Adrenal gland (tissue), 5 donors: ENCODE measurements at regions not wholly inside any gene's neighbourhood (a gene's known extent, or its start where the extent isn't known, plus 50 kb on each side); places are given as distances from the start of the nearest gene placed in this dataset.

Experiments
- POLR2A ChIP-seq, 2 donors: fragments of 450-650 bp; IDR thresholded peaks; one replicate each; pipeline ENCODE4 v1.6.1; 2017; ENCODE audit warnings: antibody characterized with exemption in 2 of 2, mild to moderate bottlenecking in 2 of 2, moderate library complexity in 1 of 2
- TF ChIP-seq, protein P1 (sequence below), 6 experiments: fragments of 450-650 bp in 4 of 6; fragments of 200-600 bp in 2 of 6; sonication (generic) in 1 of 6; IDR thresholded peaks; 1 replicate in 5 of 6; 2 replicates in 1 of 6; pipeline versions ENCODE4 v1.5.1 to v1.8.0; 2016 to 2021; ENCODE audit warnings: antibody characterized with exemption in 6 of 6, mild to moderate bottlenecking in 2 of 6, moderate library complexity in 1 of 6
- donor health status: DM: no; HTN: no; CAD: no.

DNA sequence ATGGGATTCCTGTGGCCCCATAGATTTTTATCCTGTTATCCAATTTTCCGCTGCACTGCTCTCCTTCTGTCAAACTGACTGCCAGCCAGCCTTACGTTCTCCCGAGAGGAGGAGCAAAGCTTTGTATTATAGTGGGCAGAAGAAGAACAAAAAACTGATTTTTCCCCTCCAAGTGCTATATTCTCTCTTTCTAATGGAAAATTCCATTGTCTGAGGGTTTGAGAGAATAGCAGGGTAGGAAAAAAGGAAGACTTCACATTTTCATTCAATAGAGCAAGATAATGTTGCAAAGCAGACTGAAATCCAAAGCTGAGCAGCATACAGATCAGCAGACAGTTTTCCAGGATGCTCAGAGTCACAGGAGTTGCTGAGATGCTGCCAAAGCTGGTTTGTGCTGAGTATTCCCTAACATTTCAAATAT lies 238.0 kb downstream of the UBE2E3 start:
- TF ChIP-seq, protein P1, sequence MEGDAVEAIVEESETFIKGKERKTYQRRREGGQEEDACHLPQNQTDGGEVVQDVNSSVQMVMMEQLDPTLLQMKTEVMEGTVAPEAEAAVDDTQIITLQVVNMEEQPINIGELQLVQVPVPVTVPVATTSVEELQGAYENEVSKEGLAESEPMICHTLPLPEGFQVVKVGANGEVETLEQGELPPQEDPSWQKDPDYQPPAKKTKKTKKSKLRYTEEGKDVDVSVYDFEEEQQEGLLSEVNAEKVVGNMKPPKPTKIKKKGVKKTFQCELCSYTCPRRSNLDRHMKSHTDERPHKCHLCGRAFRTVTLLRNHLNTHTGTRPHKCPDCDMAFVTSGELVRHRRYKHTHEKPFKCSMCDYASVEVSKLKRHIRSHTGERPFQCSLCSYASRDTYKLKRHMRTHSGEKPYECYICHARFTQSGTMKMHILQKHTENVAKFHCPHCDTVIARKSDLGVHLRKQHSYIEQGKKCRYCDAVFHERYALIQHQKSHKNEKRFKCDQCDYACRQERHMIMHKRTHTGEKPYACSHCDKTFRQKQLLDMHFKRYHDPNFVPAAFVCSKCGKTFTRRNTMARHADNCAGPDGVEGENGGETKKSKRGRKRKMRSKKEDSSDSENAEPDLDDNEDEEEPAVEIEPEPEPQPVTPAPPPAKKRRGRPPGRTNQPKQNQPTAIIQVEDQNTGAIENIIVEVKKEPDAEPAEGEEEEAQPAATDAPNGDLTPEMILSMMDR (IDR thresholded peaks at IDR 0.05) = no peak
- TF ChIP-seq POLR2A (IDR thresholded peaks at IDR 0.05) = no peak
